Esophagus muscularis mucosa (tissue), 4 donors: ENCODE measurements at regions not wholly inside any gene's neighbourhood (a gene's known extent, or its start where the extent isn't known, plus 50 kb on each side); places are given as distances from the start of the nearest gene placed in this dataset.

ENCODE experiments used
- DNase-seq: peaks from one replicate; pipeline ENCODE4 v3.0.0-alpha.2; 2017; ENCODE audit errors: extremely low spot score
- H3K27ac ChIP-seq, 4 donors: fragments of 200-600 bp; sonication (generic); replicated peaks in 1 of 4; 1 replicate in 3 of 4; 2 replicates in 1 of 4; pipeline ENCODE4 v1.5.1; 2016 to 2019; ENCODE audit warnings: mild to moderate bottlenecking in 1 of 4
- H3K27me3 ChIP-seq, 4 donors: fragments of 200-600 bp; sonication (generic); one replicate each; pipeline versions ENCODE4 v1.5.1 to v1.6.0; 2016 to 2019
- H3K36me3 ChIP-seq, 4 donors: fragments of 200-600 bp; sonication (generic); one replicate each; pipeline ENCODE4 v1.5.1; 2016 to 2019
- H3K4me1 ChIP-seq, 4 donors: fragments of 200-600 bp; sonication (generic); one replicate each; pipeline ENCODE4 v1.5.1; 2016 to 2019
- H3K4me3 ChIP-seq, 4 donors: fragments of 200-600 bp; sonication (generic); 1 replicate in 2 of 4; 2 replicates in 2 of 4; pipeline ENCODE4 v1.5.1; 2016 to 2019; ENCODE audit warnings: mild to moderate bottlenecking in 4 of 4, moderate library complexity in 1 of 4
- H3K9me3 ChIP-seq, 4 donors: fragments of 200-600 bp; sonication (generic); 1 replicate in 3 of 4; 2 replicates in 1 of 4; pipeline ENCODE4 v1.5.1; 2016 to 2019
- EP300 ChIP-seq: sonication (generic); formaldehyde crosslinking; IDR thresholded peaks from one replicate; pipeline ENCODE4 v1.6.1; 2017; ENCODE audit warnings: antibody characterized with exemption
- POLR2A ChIP-seq: fragments of 450-650 bp; IDR thresholded peaks from one replicate; pipeline ENCODE4 v1.6.1; 2017; ENCODE audit warnings: antibody characterized with exemption, moderate library complexity, mild to moderate bottlenecking, low read depth
- POLR2AphosphoS5 ChIP-seq, 2 donors: sonication (generic); formaldehyde crosslinking; IDR thresholded peaks; one replicate each; pipeline ENCODE4 v1.6.1; 2017; ENCODE audit warnings: antibody characterized with exemption in 2 of 2
- WGBS: methylation state at CpG from one replicate; pipeline ENCODE4 v1.1.5; 2018; 5-methylcytosine and 5-hydroxymethylcytosine counted together
- intact Hi-C: fragments of 100-400 bp; cut with DNase I; formaldehyde crosslinking; loops from one replicate; pipeline ENCODE4 v1.15.1; 2023
- TF ChIP-seq, protein P1 (sequence below), 3 experiments: fragments of 200-600 bp in 2 of 3; fragments of 450-650 bp in 1 of 3; sonication (generic) in 2 of 3; IDR thresholded peaks; one replicate each; pipeline ENCODE4 v1.5.1; 2017 to 2019; ENCODE audit warnings: antibody characterized with exemption in 3 of 3, mild to moderate bottlenecking in 2 of 3, moderate library complexity in 1 of 3

- Histone ChIP-seq H3K27ac (no peak overlapping the region), H3K27me3 (no peaks in the 10 kb centered on the region), H3K4me1 (no peaks in the 10 kb centered on the region), H3K9me3 (no peaks in the 10 kb centered on the region), H3K4me3 (no peak overlapping the region), H3K36me3 (no peaks in the 10 kb centered on the region)
- no peak for DNase-seq
- intact Hi-C loops: no loop called here
- 60% methylated on average over 2 of the region's 2 CpGs for WGBS
- TF ChIP-seq POLR2A (no peak), POLR2AphosphoS5 (IDR thresholded peaks at IDR 0.05) (no peak), EP300 (no peak)
- TF ChIP-seq, protein P1, sequence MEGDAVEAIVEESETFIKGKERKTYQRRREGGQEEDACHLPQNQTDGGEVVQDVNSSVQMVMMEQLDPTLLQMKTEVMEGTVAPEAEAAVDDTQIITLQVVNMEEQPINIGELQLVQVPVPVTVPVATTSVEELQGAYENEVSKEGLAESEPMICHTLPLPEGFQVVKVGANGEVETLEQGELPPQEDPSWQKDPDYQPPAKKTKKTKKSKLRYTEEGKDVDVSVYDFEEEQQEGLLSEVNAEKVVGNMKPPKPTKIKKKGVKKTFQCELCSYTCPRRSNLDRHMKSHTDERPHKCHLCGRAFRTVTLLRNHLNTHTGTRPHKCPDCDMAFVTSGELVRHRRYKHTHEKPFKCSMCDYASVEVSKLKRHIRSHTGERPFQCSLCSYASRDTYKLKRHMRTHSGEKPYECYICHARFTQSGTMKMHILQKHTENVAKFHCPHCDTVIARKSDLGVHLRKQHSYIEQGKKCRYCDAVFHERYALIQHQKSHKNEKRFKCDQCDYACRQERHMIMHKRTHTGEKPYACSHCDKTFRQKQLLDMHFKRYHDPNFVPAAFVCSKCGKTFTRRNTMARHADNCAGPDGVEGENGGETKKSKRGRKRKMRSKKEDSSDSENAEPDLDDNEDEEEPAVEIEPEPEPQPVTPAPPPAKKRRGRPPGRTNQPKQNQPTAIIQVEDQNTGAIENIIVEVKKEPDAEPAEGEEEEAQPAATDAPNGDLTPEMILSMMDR (IDR thresholded peaks at IDR 0.05): no peak
Observed at GRCh38 chr11:80995523-80995922, 1554.7 kb upstream of the TENM4 start.

GRCh38 chr11:80993536-80993935 lies 1552.7 kb upstream of the TENM4 start:
- no peak for DNase-seq
- Histone ChIP-seq H3K4me3 (no peak overlapping the region), H3K9me3 (no peaks in the 10 kb centered on the region), H3K27me3 (no peaks in the 10 kb centered on the region), H3K4me1 (no peaks in the 10 kb centered on the region), H3K36me3 (no peaks in the 10 kb centered on the region), H3K27ac (no peak overlapping the region)
- TF ChIP-seq, protein P1 (IDR thresholded peaks at IDR 0.05): no peak
- TF ChIP-seq POLR2AphosphoS5 (IDR thresholded peaks at IDR 0.05) (no peak), EP300 (no peak), POLR2A (no peak)
- intact Hi-C loops: no loop called here

DNA sequence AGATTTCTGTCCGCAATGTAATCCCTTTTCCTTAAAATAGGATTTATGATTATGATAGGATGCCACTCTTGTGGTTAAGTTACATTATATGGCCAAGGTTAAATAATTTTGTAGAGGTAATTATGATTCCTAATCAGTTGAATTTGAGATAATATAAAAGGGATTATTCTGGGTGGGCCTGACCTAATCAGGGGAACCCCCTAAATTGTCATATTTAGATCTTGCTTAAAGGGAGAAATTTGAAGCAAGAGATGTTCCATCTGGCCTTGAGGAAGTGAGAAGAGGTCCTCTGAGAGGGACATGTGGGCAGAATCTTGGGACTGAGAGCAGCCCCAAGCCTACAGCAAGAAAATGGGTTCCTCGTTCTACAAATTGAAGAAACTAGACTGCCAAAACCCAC lies 1550.1 kb upstream of the TENM4 start:
- Histone ChIP-seq H3K4me1 (no peaks in the 10 kb centered on the region), H3K36me3 (no peaks in the 10 kb centered on the region), H3K27ac (no peak overlapping the region), H3K4me3 (no peak overlapping the region), H3K9me3 (no peaks in the 10 kb centered on the region), H3K27me3 (no peaks in the 10 kb centered on the region)
- no peak for DNase-seq
- 97% methylated on average over 2 of the region's 2 CpGs for WGBS
- TF ChIP-seq POLR2AphosphoS5 (IDR thresholded peaks at IDR 0.05) (no peak), EP300 (no peak)
- intact Hi-C loops: no loop called here

DNA sequence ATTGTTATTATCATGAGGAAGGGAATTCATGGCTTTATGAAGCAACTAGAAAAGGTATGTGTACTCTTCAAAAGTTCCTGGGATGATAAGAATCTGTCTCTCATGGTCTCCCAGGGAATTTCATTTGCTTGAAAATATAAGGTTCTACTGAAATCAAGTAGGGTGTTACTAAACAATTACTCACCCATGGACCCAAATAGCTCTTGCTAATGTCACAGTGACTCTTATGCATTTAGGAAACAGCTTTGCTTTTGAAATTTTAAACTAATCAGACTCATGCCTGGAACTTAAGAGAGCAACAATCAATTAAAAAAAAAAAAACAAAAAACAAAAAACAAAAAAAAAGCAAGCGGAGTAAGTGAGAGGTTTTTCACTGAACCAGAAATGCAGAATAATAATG lies 1546.3 kb upstream of the TENM4 start:
- no peaks in the 10 kb centered on the region for H3K9me3 ChIP-seq
- WGBS: 93% methylated on average over 1 of the region's 1 CpG
- H3K27me3 ChIP-seq: no peaks in the 10 kb centered on the region
- no peak for TF ChIP-seq EP300
- no peak for TF ChIP-seq POLR2AphosphoS5 (IDR thresholded peaks at IDR 0.05)
- TF ChIP-seq POLR2A: no peak
- TF ChIP-seq, protein P1 (IDR thresholded peaks at IDR 0.05): no peak
- intact Hi-C loops: no loop called here
- no peak for DNase-seq
- no peaks in the 10 kb centered on the region for H3K4me1 ChIP-seq
- no peak overlapping the region for H3K4me3 ChIP-seq
- H3K27ac ChIP-seq: no peak overlapping the region
- no peaks in the 10 kb centered on the region for H3K36me3 ChIP-seq

DNA sequence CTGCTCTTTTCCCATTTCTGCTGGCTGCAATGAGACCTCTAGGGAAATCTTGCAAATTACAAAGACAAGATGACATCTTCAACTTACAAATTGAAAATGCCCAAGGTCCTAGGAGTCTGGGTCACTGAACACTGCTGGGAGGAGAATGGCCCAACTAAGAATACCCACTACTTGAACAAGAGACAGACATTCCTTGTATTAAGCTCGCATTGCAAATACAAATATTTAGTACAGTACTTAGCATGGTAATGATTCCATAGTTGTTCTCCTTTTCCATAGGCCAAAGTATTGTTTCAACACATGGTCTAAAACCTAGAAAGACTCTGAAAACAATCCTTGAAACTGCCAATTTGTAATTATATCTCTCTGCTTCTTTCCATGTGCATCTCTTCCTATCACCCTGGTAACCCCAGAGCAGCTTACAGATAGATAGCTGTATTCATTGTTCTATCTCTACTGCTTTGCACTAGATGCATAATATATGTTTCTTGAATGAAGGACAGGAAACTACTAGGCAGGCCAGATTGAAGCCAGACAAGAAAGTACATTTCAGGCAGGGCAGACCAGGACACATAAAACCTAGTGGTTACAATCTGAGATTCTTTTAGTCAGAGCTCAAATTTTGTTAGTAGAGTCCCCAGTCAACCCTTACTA lies 1545.7 kb upstream of the TENM4 start:
- Histone ChIP-seq H3K27ac (no peak overlapping the region), H3K27me3 (no peaks in the 10 kb centered on the region), H3K4me1 (no peaks in the 10 kb centered on the region), H3K36me3 (no peaks in the 10 kb centered on the region), H3K4me3 (no peak overlapping the region), H3K9me3 (no peaks in the 10 kb centered on the region)
- 85% methylated on average over 1 of the region's 1 CpG for WGBS
- DNase-seq: no peak
- intact Hi-C loops: no loop called here
- no peak for TF ChIP-seq POLR2AphosphoS5 (IDR thresholded peaks at IDR 0.05)
- TF ChIP-seq EP300: no peak
- TF ChIP-seq POLR2A: no peak
- TF ChIP-seq, protein P1 (IDR thresholded peaks at IDR 0.05): no peak
